Progenitor cell of endocrine pancreas (in vitro differentiated cells): ENCODE measurements at regions not wholly inside any gene's neighbourhood (a gene's known extent, or its start where the extent isn't known, plus 50 kb on each side); places are given as distances from the start of the nearest gene placed in this dataset.

Experiments used
- DNase-seq: peaks from one replicate; pipeline ENCODE4 v3.0.0; 2021; ENCODE audit warnings: low spot score; ENCODE audit not compliant: unreplicated experiment
- H3K27ac Mint-ChIP-seq: 2 replicates; pipeline ENCODE4 v1.8.0; 2021; ENCODE audit warnings: mild to moderate bottlenecking, moderate library complexity, mixed read lengths
- H3K27me3 Mint-ChIP-seq: 2 replicates; pipeline ENCODE4 v1.8.0; 2021; ENCODE audit warnings: mixed read lengths
- H3K36me3 Mint-ChIP-seq: 2 replicates; pipeline ENCODE4 v1.8.0; 2022; ENCODE audit warnings: mixed read lengths; ENCODE audit not compliant: insufficient read depth
- H3K4me1 Mint-ChIP-seq: 2 replicates; pipeline ENCODE4 v1.8.0; 2021; ENCODE audit warnings: low read depth, mixed read lengths
- H3K4me3 Mint-ChIP-seq: 2 replicates; pipeline ENCODE4 v1.8.0; 2021; ENCODE audit warnings: low read depth, mild to moderate bottlenecking, moderate library complexity, mixed read lengths
- H3K9me3 Mint-ChIP-seq: 2 replicates; pipeline ENCODE4 v1.8.0; 2021; ENCODE audit warnings: low read depth, mixed read lengths
- CTCF ChIP-seq: fragments of 200-600 bp; sonication (generic); IDR thresholded peaks from one replicate; pipeline ENCODE4 v1.5.0; 2021; ENCODE audit warnings: antibody characterized with exemption, mild to moderate bottlenecking; ENCODE audit not compliant: unreplicated experiment

GRCh38 chr7:106589198-106589879, 71.6 kb downstream of the CCDC71L start:
- H3K4me3 Mint-ChIP-seq, result no peak overlapping the region
- no peaks in the 10 kb centered on the region for H3K9me3 Mint-ChIP-seq
- no peak for DNase-seq
- H3K27ac Mint-ChIP-seq, result no peak overlapping the region
- TF ChIP-seq CTCF, result no peak
- peaks cover 3% of the 10 kb centered on the region for H3K27me3 Mint-ChIP-seq
- H3K4me1 Mint-ChIP-seq, result peaks cover 9% of the 10 kb centered on the region
- H3K36me3 Mint-ChIP-seq, result no peaks in the 10 kb centered on the region

- TF ChIP-seq CTCF, result no peak
- H3K36me3 Mint-ChIP-seq, result no peaks in the 10 kb centered on the region
Measured at GRCh38 chr7:106588422-106589197, 72.3 kb downstream of the CCDC71L start.

GRCh38 chr7:106584914-106585759, 75.8 kb downstream of the CCDC71L start:
- Mint-ChIP-seq H3K27me3 (peaks cover 3% of the 10 kb centered on the region), H3K4me3 (no peak overlapping the region), H3K4me1 (peaks cover 9% of the 10 kb centered on the region), H3K9me3 (peaks cover 3% of the 10 kb centered on the region), H3K36me3 (no peaks in the 10 kb centered on the region), H3K27ac (no peak overlapping the region)
- no peak for TF ChIP-seq CTCF
- DNase-seq, result no peak

More at GRCh38 chr7:106588422-106589197, 72.3 kb downstream of the CCDC71L start:
- peaks cover 9% of the 10 kb centered on the region for H3K4me1 Mint-ChIP-seq
- no peak for DNase-seq
- peaks cover 3% of the 10 kb centered on the region for H3K27me3 Mint-ChIP-seq
- peaks cover 2% of the 10 kb centered on the region for H3K9me3 Mint-ChIP-seq
- no peak overlapping the region for H3K27ac Mint-ChIP-seq
- H3K4me3 Mint-ChIP-seq, result no peak overlapping the region

GRCh38 chr7:106583706-106584690, 77.0 kb downstream of the CCDC71L start:
- H3K36me3 Mint-ChIP-seq, result no peaks in the 10 kb centered on the region
- no peak overlapping the region for H3K27ac Mint-ChIP-seq
- DNase-seq, result no peak
- H3K9me3 Mint-ChIP-seq, result peaks cover 3% of the 10 kb centered on the region
- peaks cover 8% of the 10 kb centered on the region for H3K27me3 Mint-ChIP-seq
- TF ChIP-seq CTCF, result no peak
- no peak overlapping the region for H3K4me3 Mint-ChIP-seq
- peaks cover 4% of the 10 kb centered on the region for H3K4me1 Mint-ChIP-seq
